Tibial artery (tissue), 4 donors: ENCODE measurements at regions not wholly inside any gene's neighbourhood (a gene's known extent, or its start where the extent isn't known, plus 50 kb on each side); places are given as distances from the start of the nearest gene placed in this dataset.

Source experiments
- DNase-seq, 2 donors: peaks; one replicate each; pipeline ENCODE4 v3.0.0-alpha.2; 2019
- H3K27ac ChIP-seq, 2 donors: fragments of 200-600 bp; sonication (generic) in 1 of 2; 1 replicate in 1 of 2; 2 replicates in 1 of 2; pipeline ENCODE4 v1.5.1; 2018 to 2019; ENCODE audit warnings: mild to moderate bottlenecking in 1 of 2
- H3K27me3 ChIP-seq, 2 donors: fragments of 200-600 bp; sonication (generic) in 1 of 2; one replicate each; pipeline versions ENCODE4 v1.5.1 to v1.6.0; 2016 to 2019
- H3K36me3 ChIP-seq, 3 donors: fragments of 200-600 bp; sonication (generic) in 2 of 3; one replicate each; pipeline ENCODE4 v1.5.1; 2016 to 2019; ENCODE audit warnings: mild to moderate bottlenecking in 2 of 3
- H3K4me1 ChIP-seq, 4 donors: fragments of 200-600 bp; sonication (generic) in 2 of 4; 1 replicate in 3 of 4; 2 replicates in 1 of 4; pipeline ENCODE4 v1.5.1; 2016 to 2019
- H3K4me3 ChIP-seq, 2 donors: fragments of 200-600 bp; sonication (generic) in 1 of 2; 1 replicate in 1 of 2; 2 replicates in 1 of 2; pipeline ENCODE4 v1.5.1; 2018 to 2019; ENCODE audit warnings: mild to moderate bottlenecking in 2 of 2
- H3K9me3 ChIP-seq, 3 donors: fragments of 200-600 bp; sonication (generic) in 1 of 3; one replicate each; pipeline ENCODE4 v1.5.1; 2016 to 2019
- intact Hi-C: fragments of 100-400 bp; cut with DNase I; formaldehyde crosslinking; loops from one replicate; pipeline ENCODE4 v1.15.0; 2023; ENCODE audit warnings: low total_unique reads
- TF ChIP-seq, protein P1 (sequence below), 2 experiments: fragments of 200-600 bp in 1 of 2; fragments of 450-650 bp in 1 of 2; IDR thresholded peaks; one replicate each; pipeline ENCODE4 v1.5.1; 2017 to 2019; ENCODE audit warnings: antibody characterized with exemption in 2 of 2, mild to moderate bottlenecking in 1 of 2, moderate library complexity in 1 of 2

DNA sequence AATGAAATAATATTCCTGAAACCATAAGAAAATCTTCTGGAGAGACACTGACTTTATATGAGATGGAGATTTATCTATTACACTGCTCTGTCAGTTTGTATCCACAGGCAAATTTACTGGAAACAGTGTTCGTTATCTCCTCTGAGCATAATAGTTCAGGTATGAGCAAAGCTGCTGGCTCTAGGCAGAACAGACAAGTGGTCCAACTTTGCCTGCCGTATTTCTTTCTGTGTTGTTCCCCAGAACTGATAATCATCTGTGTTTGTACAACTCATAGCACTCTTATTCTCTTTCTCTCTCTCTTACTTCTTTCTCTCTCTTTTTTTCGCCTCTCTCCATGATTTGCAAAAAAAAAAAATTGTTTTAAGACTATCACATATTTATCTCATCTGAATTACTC is 623.8 kb upstream of the CHORDC1 start:
- Histone ChIP-seq H3K9me3 (no peaks in the 10 kb centered on the region), H3K27me3 (no peaks in the 10 kb centered on the region), H3K4me1 (no peaks in the 10 kb centered on the region), H3K27ac (no peak overlapping the region), H3K4me3 (no peak overlapping the region), H3K36me3 (no peaks in the 10 kb centered on the region)
- no peak for DNase-seq
- TF ChIP-seq, protein P1, sequence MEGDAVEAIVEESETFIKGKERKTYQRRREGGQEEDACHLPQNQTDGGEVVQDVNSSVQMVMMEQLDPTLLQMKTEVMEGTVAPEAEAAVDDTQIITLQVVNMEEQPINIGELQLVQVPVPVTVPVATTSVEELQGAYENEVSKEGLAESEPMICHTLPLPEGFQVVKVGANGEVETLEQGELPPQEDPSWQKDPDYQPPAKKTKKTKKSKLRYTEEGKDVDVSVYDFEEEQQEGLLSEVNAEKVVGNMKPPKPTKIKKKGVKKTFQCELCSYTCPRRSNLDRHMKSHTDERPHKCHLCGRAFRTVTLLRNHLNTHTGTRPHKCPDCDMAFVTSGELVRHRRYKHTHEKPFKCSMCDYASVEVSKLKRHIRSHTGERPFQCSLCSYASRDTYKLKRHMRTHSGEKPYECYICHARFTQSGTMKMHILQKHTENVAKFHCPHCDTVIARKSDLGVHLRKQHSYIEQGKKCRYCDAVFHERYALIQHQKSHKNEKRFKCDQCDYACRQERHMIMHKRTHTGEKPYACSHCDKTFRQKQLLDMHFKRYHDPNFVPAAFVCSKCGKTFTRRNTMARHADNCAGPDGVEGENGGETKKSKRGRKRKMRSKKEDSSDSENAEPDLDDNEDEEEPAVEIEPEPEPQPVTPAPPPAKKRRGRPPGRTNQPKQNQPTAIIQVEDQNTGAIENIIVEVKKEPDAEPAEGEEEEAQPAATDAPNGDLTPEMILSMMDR (IDR thresholded peaks at IDR 0.05), result no peak
- intact Hi-C loops, result no loop called here

- TF ChIP-seq, protein P1 (IDR thresholded peaks at IDR 0.05), result no peak
- no peak for DNase-seq
- no peaks in the 10 kb centered on the region for H3K36me3 ChIP-seq
- no peaks in the 10 kb centered on the region for H3K4me1 ChIP-seq
- H3K9me3 ChIP-seq, result no peaks in the 10 kb centered on the region
- no peak overlapping the region for H3K27ac ChIP-seq
- H3K27me3 ChIP-seq, result no peaks in the 10 kb centered on the region
- H3K4me3 ChIP-seq, result no peak overlapping the region
- intact Hi-C loops, result no loop called here
These were observed 623.0 kb upstream of the CHORDC1 start for GRCh38 chr11:90845799-90846198.

DNA sequence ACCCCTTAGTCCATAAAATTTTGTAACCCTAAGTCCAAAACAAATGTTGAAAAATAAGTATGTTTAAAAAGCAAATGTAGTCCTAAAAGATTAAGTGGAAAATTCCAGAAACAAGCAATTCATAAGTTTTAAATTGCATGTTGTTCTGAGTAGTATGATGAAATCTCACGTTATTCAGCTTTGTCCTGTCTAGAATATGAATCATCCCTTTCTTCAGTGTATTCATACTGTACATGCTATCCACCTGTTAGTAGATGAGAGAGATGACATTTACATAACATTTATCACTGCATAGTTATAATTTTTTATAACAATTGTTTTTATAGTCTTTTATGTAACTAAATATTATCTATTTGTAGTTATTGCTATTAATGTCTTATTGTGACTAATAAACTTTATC is 622.3 kb upstream of the CHORDC1 start:
- DNase-seq, result no peak
- Histone ChIP-seq H3K9me3 (no peaks in the 10 kb centered on the region), H3K27ac (no peak overlapping the region), H3K36me3 (no peaks in the 10 kb centered on the region), H3K4me1 (no peaks in the 10 kb centered on the region), H3K4me3 (no peak overlapping the region), H3K27me3 (no peaks in the 10 kb centered on the region)
- intact Hi-C loops, result no loop called here
- TF ChIP-seq, protein P1 (IDR thresholded peaks at IDR 0.05), result no peak

- Histone ChIP-seq H3K9me3 (no peaks in the 10 kb centered on the region), H3K4me1 (no peaks in the 10 kb centered on the region), H3K27me3 (no peaks in the 10 kb centered on the region), H3K36me3 (no peaks in the 10 kb centered on the region), H3K4me3 (no peak overlapping the region), H3K27ac (no peak overlapping the region)
- intact Hi-C loops, result no loop called here
- DNase-seq, result no peak
- TF ChIP-seq, protein P1 (IDR thresholded peaks at IDR 0.05), result no peak
These were observed 621.2 kb upstream of the CHORDC1 start for GRCh38 chr11:90844041-90844440.

DNA sequence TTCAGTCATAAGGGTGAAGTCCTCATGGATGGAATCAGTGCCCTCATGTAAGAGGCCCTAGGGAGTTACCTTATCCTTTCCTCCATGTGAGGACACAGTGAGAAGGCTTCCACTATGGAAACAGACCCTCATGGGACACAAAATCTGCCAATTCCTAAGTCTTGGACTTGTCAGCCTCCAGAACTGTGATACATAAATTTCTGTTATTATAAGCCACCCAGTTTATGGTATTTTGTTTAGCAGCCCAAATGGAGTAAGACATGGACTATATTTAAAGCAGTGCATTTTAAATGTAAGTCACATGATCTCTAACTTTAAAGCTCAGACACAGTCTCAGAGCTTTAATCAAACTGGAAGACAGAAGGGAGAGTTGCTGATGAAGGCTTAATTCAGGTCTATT is 619.8 kb upstream of the CHORDC1 start:
- H3K36me3 ChIP-seq, result no peaks in the 10 kb centered on the region
- no peaks in the 10 kb centered on the region for H3K9me3 ChIP-seq
- DNase-seq, result no peak
- no peaks in the 10 kb centered on the region for H3K4me1 ChIP-seq
- TF ChIP-seq, protein P1 (IDR thresholded peaks at IDR 0.05), result no peak
- intact Hi-C loops, result no loop called here
- H3K27me3 ChIP-seq, result no peaks in the 10 kb centered on the region
- H3K27ac ChIP-seq, result no peak overlapping the region
- no peak overlapping the region for H3K4me3 ChIP-seq

- Histone ChIP-seq H3K27ac (no peak overlapping the region), H3K4me3 (no peak overlapping the region), H3K27me3 (no peaks in the 10 kb centered on the region), H3K4me1 (no peaks in the 10 kb centered on the region), H3K9me3 (no peaks in the 10 kb centered on the region), H3K36me3 (no peaks in the 10 kb centered on the region)
- no peak for DNase-seq
- intact Hi-C loops, result no loop called here
- TF ChIP-seq, protein P1 (IDR thresholded peaks at IDR 0.05), result no peak
These were observed 617.2 kb upstream of the CHORDC1 start for GRCh38 chr11:90840071-90840470.
